ENCODE measurements at regions not wholly inside any gene's neighbourhood (a gene's known extent, or its start where the extent isn't known, plus 50 kb on each side); places are given as distances from the start of the nearest gene placed in this dataset.

DNA sequence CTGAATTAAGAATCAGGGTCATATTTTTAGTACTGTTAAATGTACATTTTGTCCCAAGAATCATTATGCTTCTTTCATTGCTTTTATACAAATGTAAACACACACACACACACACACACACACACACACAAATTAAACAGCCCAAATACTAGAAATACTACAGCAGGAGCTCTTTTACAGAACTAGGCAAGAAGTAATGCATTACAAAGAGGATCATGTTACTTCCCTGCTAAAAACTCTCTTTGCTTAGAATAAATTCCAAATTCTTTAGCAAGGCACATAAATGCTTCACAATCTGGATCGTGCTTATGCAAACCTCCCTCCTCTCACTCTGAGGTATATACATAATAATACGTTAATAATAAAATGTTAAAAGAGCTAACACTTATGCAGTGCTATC lies 720.4 kb upstream of the ADGRL4 start:
- Histone ChIP-seq H3K4me1 (replicated peaks) (no peaks in the 10 kb centered on the region), H3K27ac (peak overlapping the region in 1 of 2 donors; percentile 29), H3K36me3 (no peaks in the 10 kb centered on the region), H3K4me3 (no peak overlapping the region), H3K9me3 (no peaks in the 10 kb centered on the region), H3K27me3 (replicated peaks; ENCODE audit: insufficient read depth) (no peaks in the 10 kb centered on the region)
- intact Hi-C loops (cut with DNase I): no loop called here
- 23% methylated on average over 2 of the region's 2 CpGs for WGBS
- TF ChIP-seq, protein P1, sequence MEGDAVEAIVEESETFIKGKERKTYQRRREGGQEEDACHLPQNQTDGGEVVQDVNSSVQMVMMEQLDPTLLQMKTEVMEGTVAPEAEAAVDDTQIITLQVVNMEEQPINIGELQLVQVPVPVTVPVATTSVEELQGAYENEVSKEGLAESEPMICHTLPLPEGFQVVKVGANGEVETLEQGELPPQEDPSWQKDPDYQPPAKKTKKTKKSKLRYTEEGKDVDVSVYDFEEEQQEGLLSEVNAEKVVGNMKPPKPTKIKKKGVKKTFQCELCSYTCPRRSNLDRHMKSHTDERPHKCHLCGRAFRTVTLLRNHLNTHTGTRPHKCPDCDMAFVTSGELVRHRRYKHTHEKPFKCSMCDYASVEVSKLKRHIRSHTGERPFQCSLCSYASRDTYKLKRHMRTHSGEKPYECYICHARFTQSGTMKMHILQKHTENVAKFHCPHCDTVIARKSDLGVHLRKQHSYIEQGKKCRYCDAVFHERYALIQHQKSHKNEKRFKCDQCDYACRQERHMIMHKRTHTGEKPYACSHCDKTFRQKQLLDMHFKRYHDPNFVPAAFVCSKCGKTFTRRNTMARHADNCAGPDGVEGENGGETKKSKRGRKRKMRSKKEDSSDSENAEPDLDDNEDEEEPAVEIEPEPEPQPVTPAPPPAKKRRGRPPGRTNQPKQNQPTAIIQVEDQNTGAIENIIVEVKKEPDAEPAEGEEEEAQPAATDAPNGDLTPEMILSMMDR (IDR thresholded peaks at IDR 0.05): no peak
- TF ChIP-seq POLR2A (IDR thresholded peaks at IDR 0.05): no peak
- DNase-seq (ENCODE audit: low spot score): no peak

DNA sequence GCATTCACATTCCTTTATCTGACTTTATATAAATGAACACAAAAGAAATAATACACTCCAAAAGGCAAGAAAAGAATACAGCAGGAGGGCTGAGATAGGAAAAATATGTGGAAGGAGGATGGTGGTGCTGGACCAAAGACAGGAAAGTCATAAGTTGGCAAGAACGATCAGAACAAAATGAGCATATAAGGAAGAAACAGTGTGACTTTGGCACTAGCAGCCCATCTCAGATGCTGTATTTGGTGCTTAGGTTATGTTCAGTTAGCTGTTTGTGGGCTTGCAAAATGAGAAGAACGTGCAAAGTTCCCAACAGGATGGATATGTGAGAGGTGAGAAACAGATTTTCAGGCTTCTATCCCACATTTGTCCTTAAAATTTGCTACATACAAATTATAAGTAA lies 719.8 kb upstream of the ADGRL4 start:
- intact Hi-C loops (cut with DNase I): no loop called here
- Histone ChIP-seq H3K36me3 (no peaks in the 10 kb centered on the region), H3K27ac (peak overlapping the region in 1 of 2 donors; percentile 29), H3K4me3 (no peak overlapping the region), H3K27me3 (replicated peaks; ENCODE audit: insufficient read depth) (no peaks in the 10 kb centered on the region), H3K4me1 (replicated peaks) (no peaks in the 10 kb centered on the region), H3K9me3 (no peaks in the 10 kb centered on the region)
- no peak for DNase-seq (ENCODE audit: low spot score)
- WGBS: 42% methylated on average over 2 of the region's 2 CpGs
- peak; percentile 24 for TF ChIP-seq POLR2AphosphoS5 (IDR thresholded peaks at IDR 0.05)
- TF ChIP-seq, protein P1 (IDR thresholded peaks at IDR 0.05): no peak

DNA sequence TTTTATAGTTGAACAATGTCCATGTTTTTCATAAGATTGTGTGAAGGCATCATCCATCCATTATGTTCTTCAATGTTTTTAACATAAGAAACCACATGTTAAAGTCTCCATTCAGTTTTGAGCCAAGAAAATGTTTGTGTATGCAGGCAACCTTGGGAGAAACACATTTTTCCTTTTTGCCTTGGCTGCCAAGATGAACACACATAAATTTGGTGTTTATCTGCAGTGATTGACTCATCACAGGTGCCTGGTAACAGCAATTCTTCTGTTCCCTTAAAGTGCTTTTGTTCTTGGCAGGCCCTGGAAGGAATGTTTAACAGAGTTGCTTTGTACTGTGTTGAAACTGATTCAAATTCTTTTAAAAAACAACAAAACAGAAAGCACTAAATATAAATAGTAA lies 709.9 kb upstream of the ADGRL4 start:
- TF ChIP-seq POLR2AphosphoS5 (IDR thresholded peaks at IDR 0.05): peak; percentile 19
- no peak for TF ChIP-seq POLR2A (IDR thresholded peaks at IDR 0.05)
- Histone ChIP-seq H3K4me3 (no peak overlapping the region), H3K4me1 (replicated peaks) (no peaks in the 10 kb centered on the region), H3K27ac (no peak overlapping the region), H3K9me3 (no peaks in the 10 kb centered on the region), H3K36me3 (no peaks in the 10 kb centered on the region), H3K27me3 (replicated peaks; ENCODE audit: insufficient read depth) (no peaks in the 10 kb centered on the region)
- intact Hi-C loops (cut with DNase I): no loop called here
- DNase-seq (ENCODE audit: low spot score): no peak

DNA sequence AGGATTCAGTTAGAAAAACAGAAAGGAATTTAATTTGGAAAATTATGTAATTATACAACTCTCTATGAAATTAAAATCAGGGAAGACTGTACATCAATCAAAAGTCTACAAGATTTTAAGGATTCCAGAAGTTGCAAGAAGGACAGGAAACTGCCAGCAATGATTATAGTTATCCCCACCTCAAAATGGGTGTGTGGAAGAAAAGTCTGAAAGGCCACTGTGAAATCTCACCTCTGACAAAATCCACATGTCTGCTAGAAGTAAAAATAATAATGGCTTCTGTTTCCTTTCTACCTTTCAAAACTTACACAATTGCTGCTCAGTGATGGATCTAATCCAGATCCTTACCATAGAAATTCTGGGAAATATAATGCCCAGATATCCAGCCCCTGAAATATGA lies 708.1 kb upstream of the ADGRL4 start:
- Histone ChIP-seq H3K4me3 (no peak overlapping the region), H3K36me3 (no peaks in the 10 kb centered on the region), H3K27ac (no peak overlapping the region), H3K27me3 (replicated peaks; ENCODE audit: insufficient read depth) (no peaks in the 10 kb centered on the region), H3K9me3 (no peaks in the 10 kb centered on the region), H3K4me1 (replicated peaks) (no peaks in the 10 kb centered on the region)
- intact Hi-C loops (cut with DNase I): no loop called here
- DNase-seq (ENCODE audit: low spot score): no peak
- TF ChIP-seq, protein P1 (IDR thresholded peaks at IDR 0.05): no peak
- TF ChIP-seq POLR2AphosphoS5 (IDR thresholded peaks at IDR 0.05) (no peak), POLR2A (IDR thresholded peaks at IDR 0.05) (no peak)

DNA sequence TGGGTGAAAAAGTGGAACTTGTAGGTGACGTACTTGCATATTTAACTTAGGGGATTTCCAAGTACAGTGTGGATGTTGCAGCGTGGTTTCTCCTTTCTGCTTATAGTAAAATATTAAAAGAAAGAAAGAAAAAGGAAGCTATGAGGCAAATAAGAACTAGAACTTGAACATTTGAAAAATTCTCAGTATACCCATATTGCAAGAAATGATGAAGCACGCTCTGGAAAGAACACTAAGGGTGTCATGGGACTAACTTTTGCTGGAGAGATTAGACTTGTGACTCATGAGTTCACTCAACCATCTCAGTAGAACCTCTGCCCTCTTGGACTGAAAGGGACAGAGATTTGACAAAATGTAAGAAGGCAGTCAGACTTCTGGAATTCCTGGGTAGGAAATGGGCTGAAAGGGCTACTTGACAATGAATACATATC lies 704.5 kb upstream of the ADGRL4 start:
- no peak for DNase-seq (ENCODE audit: low spot score)
- intact Hi-C loops (cut with DNase I): no loop called here
- H3K27me3 ChIP-seq (replicated peaks; ENCODE audit: insufficient read depth): no peaks in the 10 kb centered on the region
- no peak for TF ChIP-seq POLR2AphosphoS5 (IDR thresholded peaks at IDR 0.05)
- TF ChIP-seq POLR2A (IDR thresholded peaks at IDR 0.05): no peak
- TF ChIP-seq, protein P1 (IDR thresholded peaks at IDR 0.05): no peak
- H3K36me3 ChIP-seq: no peaks in the 10 kb centered on the region
- no peak overlapping the region for H3K4me3 ChIP-seq
- no peaks in the 10 kb centered on the region for H3K9me3 ChIP-seq
- H3K27ac ChIP-seq: no peak overlapping the region
- 56% methylated on average over 3 of the region's 3 CpGs for WGBS
- no peaks in the 10 kb centered on the region for H3K4me1 ChIP-seq (replicated peaks)

Measured in prostate gland (tissue), 2 donors.